HepG2 (cell line): ENCODE measurements at regions not wholly inside any gene's neighbourhood (a gene's known extent, or its start where the extent isn't known, plus 50 kb on each side); places are given as distances from the start of the nearest gene placed in this dataset.

Experiments
- ATAC-seq: fragments of 200-7000 bp; cut with Tn5 transposase; 3 replicates; pipeline ENCODE4 v1.9.1; 2020; ENCODE audit warnings: mild to moderate bottlenecking, moderate library complexity
- BruUV-seq: library from RNA; stranded (reverse); fragments of 400-500 nt; replicated peaks from 2 replicates; lab custom pipeline; 2021; lab: Mats Ljungman, UMichigan
- CTCF ChIA-PET: fragments of 300-600 bp; formaldehyde crosslinking; extraction: SDS; loops from one replicate; lab custom pipeline; 2021; ENCODE audit warnings: low total read pairs, inconsistent platforms, low intra/inter-chr PET ratio; lab: Yijun Ruan, JAX
- POLR2A ChIA-PET: fragments of 350-600 bp; sonication (Branson Sonifier 250); formaldehyde crosslinking; loops from one replicate; lab custom pipeline; 2020; ENCODE audit warnings: antibody characterized with exemption, inconsistent platforms; lab: Yijun Ruan, JAX
- DNase-seq: peaks from one replicate; pipeline ENCODE4 v3.0.0-alpha.2; 2015; ENCODE audit warnings: low spot score
- FAIRE-seq: peaks from 3 replicates; lab custom pipeline; 2011; peaks lifted over from hg19 to GRCh38; lab: Jason Lieb, UNC
- H2AFZ ChIP-seq: one replicate; pipeline ENCODE4 v1.6.1; 2011; ENCODE audit warnings: low read length, inconsistent platforms
- H3K27ac ChIP-seq: fragments of 300-600 bp; 3 replicates; pipeline ENCODE4 v1.8.0; 2011; ENCODE audit warnings: mixed run types, mild to moderate bottlenecking, mixed read lengths, low read length, inconsistent platforms; ENCODE audit not compliant: insufficient read depth; ENCODE audit errors: extremely low read length
- H3K27me3 ChIP-seq, 2 experiments: fragments of 200-600 bp in 1 of 2; 2 replicates in 1 of 2; 3 replicates in 1 of 2; pipeline versions ENCODE4 v1.6.0 to v1.8.0; 2011; ENCODE audit warnings: low read length in 2 of 2, mild to moderate bottlenecking in 2 of 2, moderate library complexity in 2 of 2, inconsistent platforms in 1 of 2; ENCODE audit not compliant: insufficient read depth in 2 of 2, control insufficient read depth in 1 of 2
- H3K36me3 ChIP-seq, 2 experiments: fragments of 200-600 bp in 1 of 2; replicated peaks in 1 of 2; 2 replicates in 1 of 2; 3 replicates in 1 of 2; pipeline versions ENCODE4 v1.5.1 to v1.8.0; 2011; ENCODE audit warnings: low read length in 2 of 2, inconsistent platforms in 1 of 2; ENCODE audit not compliant: insufficient read depth in 2 of 2, control insufficient read depth in 1 of 2
- H3K4me1 ChIP-seq: 2 replicates; pipeline ENCODE4 v1.5.1; 2012; ENCODE audit warnings: low read length, inconsistent platforms; ENCODE audit not compliant: insufficient read depth
- H3K4me2 ChIP-seq: 2 replicates; pipeline ENCODE4 v1.6.0; 2011; ENCODE audit warnings: low read depth, low read length, inconsistent platforms
- H3K4me3 ChIP-seq, 3 experiments: fragments of 200-600 bp in 1 of 3; sonication (generic), shearing (Covaris generic) in 1 of 3; replicated peaks in 1 of 3; 2 replicates each; pipeline ENCODE4 v1.5.1; 2011 to 2016; ENCODE audit warnings: low read length in 3 of 3, inconsistent platforms in 2 of 3, low read depth in 2 of 3, mild to moderate bottlenecking in 2 of 3, control low read depth in 1 of 3, mixed read lengths in 1 of 3; ENCODE audit not compliant: insufficient read depth in 1 of 3
- H3K79me2 ChIP-seq: one replicate; pipeline ENCODE4 v1.6.1; 2011; ENCODE audit warnings: low read length, inconsistent platforms; ENCODE audit not compliant: insufficient read depth
- H3K9ac ChIP-seq: 2 replicates; pipeline ENCODE4 v1.6.0; 2011; ENCODE audit warnings: mild to moderate bottlenecking, low read depth, low read length, inconsistent platforms; ENCODE audit not compliant: insufficient read depth
- H3K9me3 ChIP-seq: 2 replicates; pipeline ENCODE4 v1.5.1; 2012; ENCODE audit warnings: mild to moderate bottlenecking, low read length
- H4K20me1 ChIP-seq: 2 replicates; pipeline ENCODE4 v1.6.0; 2011; ENCODE audit warnings: inconsistent platforms, mild to moderate bottlenecking, low read length, moderate library complexity; ENCODE audit not compliant: insufficient read depth
- ARNTL ChIP-seq: sonication (generic); formaldehyde crosslinking; IDR thresholded peaks from 2 replicates; pipeline ENCODE4 v1.4.0; 2020; ENCODE audit warnings: mild to moderate bottlenecking, missing genetic modification reagents
- BHLHE40 ChIP-seq: IDR thresholded peaks from 2 replicates; pipeline ENCODE4 v1.6.1; 2011; ENCODE audit warnings: low read length, improper control_type of control experiment
- CBX2 ChIP-seq, 2 experiments: fragments of 200-600 bp in 1 of 2; sonication (generic); formaldehyde crosslinking in 1 of 2; IDR thresholded peaks; 2 replicates each; pipeline versions ENCODE4 v1.7.0 to v1.8.1; 2018 to 2022; ENCODE audit warnings: low read depth in 2 of 2, low read length in 1 of 2, mild to moderate bottlenecking in 1 of 2, missing genetic modification reagents in 1 of 2
- CENPT ChIP-seq: sonication (generic); formaldehyde crosslinking; IDR thresholded peaks from 2 replicates; pipeline ENCODE4 v1.8.0; 2022; ENCODE audit warnings: low read depth, mild to moderate bottlenecking, moderate library complexity, missing genetic modification reagents
- HMG20B ChIP-seq: conservative IDR thresholded peaks from 2 replicates; pipeline ENCODE4 v1.6.1; 2016; ENCODE audit warnings: missing genetic modification reagents, missing compliant biosample characterization
- JUN ChIP-seq: sonication (generic); formaldehyde crosslinking; IDR thresholded peaks from 2 replicates; pipeline ENCODE4 v1.4.0; 2020; ENCODE audit warnings: mild to moderate bottlenecking, missing genetic modification reagents
- NCOA5 ChIP-seq: sonication (generic); formaldehyde crosslinking; IDR thresholded peaks from 2 replicates; pipeline ENCODE4 v1.4.0; 2020; ENCODE audit warnings: missing genetic modification reagents
- PRMT3 ChIP-seq: sonication (generic); formaldehyde crosslinking; IDR thresholded peaks from 2 replicates; pipeline ENCODE4 v1.8.1; 2022; ENCODE audit warnings: low read depth, mild to moderate bottlenecking, moderate library complexity, missing genetic modification reagents, borderline replicate concordance
- RXRA ChIP-seq: sonication (generic); formaldehyde crosslinking; IDR thresholded peaks from 2 replicates; pipeline ENCODE4 v1.5.1; 2020; ENCODE audit warnings: missing genetic modification reagents
- RXRB ChIP-seq: IDR thresholded peaks from 2 replicates; pipeline ENCODE4 v1.6.1; 2016; ENCODE audit warnings: borderline replicate concordance, missing genetic modification reagents, missing compliant biosample characterization
- SRF ChIP-seq: IDR thresholded peaks from 2 replicates; pipeline ENCODE4 v1.6.1; 2011; ENCODE audit warnings: mild to moderate bottlenecking, low read depth, low read length, moderate library complexity
- TEAD3 ChIP-seq: optimal IDR thresholded peaks from 2 replicates; pipeline ENCODE3; 2016; ENCODE audit warnings: borderline replicate concordance
- ZFP62 ChIP-seq: sonication (generic); formaldehyde crosslinking; IDR thresholded peaks from 2 replicates; pipeline ENCODE4 v1.4.0; 2020; ENCODE audit warnings: missing genetic modification reagents
- ZNF562 ChIP-seq: sonication (generic); formaldehyde crosslinking; IDR thresholded peaks from 2 replicates; pipeline ENCODE4 v1.8.0; 2022; ENCODE audit warnings: missing genetic modification reagents, borderline replicate concordance
- WGBS: methylation state at CpG from one replicate; pipeline ENCODE4 v1.1.6; 2017; ENCODE audit warnings: low lambda C conversion rate; 5-methylcytosine and 5-hydroxymethylcytosine counted together
- in situ Hi-C: cut with HindIII; loops from 2 replicates; pipeline ENCODE4 v1.10.0; 2017; ENCODE audit warnings: low pct_unique_long_range_greater_than_20kb; ENCODE audit not compliant: extremely low pct_ligation_motif_present
- intact Hi-C: fragments of 100-400 bp; cut with micrococcal nuclease; formaldehyde crosslinking; loops from one replicate; pipeline ENCODE4 v1.10.0; 2022; ENCODE audit not compliant: unreplicated experiment
- TF ChIP-seq, protein P1 (sequence below): sonication (generic); formaldehyde crosslinking; IDR thresholded peaks from 2 replicates; pipeline ENCODE4 v1.9.0; 2022; ENCODE audit warnings: missing genetic modification reagents, mild to moderate bottlenecking, borderline replicate concordance
- TF ChIP-seq, protein P2 (sequence below): sonication (generic); formaldehyde crosslinking; IDR thresholded peaks from 2 replicates; pipeline ENCODE4 v1.4.0; 2020; ENCODE audit warnings: missing genetic modification reagents
- TF ChIP-seq, protein P3 (sequence below): sonication (generic); formaldehyde crosslinking; IDR thresholded peaks from 2 replicates; pipeline ENCODE4 v1.4.0; 2020; ENCODE audit warnings: missing genetic modification reagents
- TF ChIP-seq, protein P4 (sequence below), 2 experiments: sonication (generic) in 1 of 2; formaldehyde crosslinking in 1 of 2; IDR thresholded peaks; 2 replicates each; pipeline versions ENCODE4 v1.4.0 to v1.6.1; 2016 to 2020; ENCODE audit warnings: borderline replicate concordance in 1 of 2, low read depth in 1 of 2, mild to moderate bottlenecking in 1 of 2, missing genetic modification reagents in 1 of 2

DNA sequence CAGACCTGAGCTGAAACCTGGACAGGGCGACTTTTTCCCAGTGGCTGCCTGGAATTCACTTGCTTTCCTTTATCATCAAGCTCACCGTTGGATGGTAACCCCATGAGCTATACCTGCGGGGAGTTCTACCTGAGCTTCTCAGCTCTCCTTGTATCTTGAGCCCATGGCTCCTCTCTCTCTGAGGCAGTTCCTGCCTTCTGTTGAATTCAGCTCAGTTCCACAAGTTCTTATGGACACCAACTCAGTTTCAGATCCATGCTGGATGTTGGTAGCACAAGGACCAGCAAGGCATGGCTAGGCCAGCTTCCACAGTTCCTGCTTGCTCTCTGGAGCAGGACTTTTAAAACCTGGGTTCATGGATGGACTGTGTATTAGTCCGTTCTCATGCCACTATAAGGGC, 58.3 kb upstream of the AMPD3 start:
- FAIRE-seq = no peak
- Histone ChIP-seq H3K79me2 (no peaks in the 10 kb centered on the region), H3K9ac (no peak overlapping the region), H3K27ac (no peak overlapping the region), H3K4me3 (no peak overlapping the region), H3K4me1 (peaks cover 11% of the 10 kb centered on the region), H3K4me2 (no peak overlapping the region), H3K36me3 (no peaks in the 10 kb centered on the region), H4K20me1 (no peaks in the 10 kb centered on the region), H2AFZ (no peak overlapping the region), H3K27me3 (peaks cover 0 to 42% of the 10 kb centered on the region in 2 experiments; a peak in 3 of 5 replicates), H3K9me3 (no peaks in the 10 kb centered on the region)
- no peak for DNase-seq
- ChIA-PET CTCF (no interaction called here), POLR2A (no interaction called here)
- ATAC-seq = no peak
- in situ Hi-C loops (no loop called here), intact Hi-C loops (no loop called here)
- no TSS peak for BruUV-seq
- WGBS = 27% methylated on average over 3 of the region's 4 CpGs
- TF ChIP-seq RXRA (CRISPR knock-in tag) (no peak), SRF (no peak), NCOA5 (CRISPR knock-in tag) (no peak), ZNF562 (CRISPR knock-in tag) (no peak), JUN (no peak), BHLHE40 (no peak), HMG20B (CRISPR knock-in tag) (no peak), CENPT (CRISPR knock-in tag) (no peak), TEAD3 (no peak), PRMT3 (CRISPR knock-in tag) (no peak), CBX2 (IDR thresholded peaks at IDR 0.05; ENCODE audit: low read depth, low read length) (no peak), CBX2 (CRISPR knock-in tag; IDR thresholded peaks at IDR 0.05; ENCODE audit: low read depth) (no peak), ZFP62 (CRISPR knock-in tag) (no peak), RXRB (CRISPR knock-in tag) (no peak), ARNTL (CRISPR knock-in tag) (no peak)
- TF ChIP-seq, protein P1, sequence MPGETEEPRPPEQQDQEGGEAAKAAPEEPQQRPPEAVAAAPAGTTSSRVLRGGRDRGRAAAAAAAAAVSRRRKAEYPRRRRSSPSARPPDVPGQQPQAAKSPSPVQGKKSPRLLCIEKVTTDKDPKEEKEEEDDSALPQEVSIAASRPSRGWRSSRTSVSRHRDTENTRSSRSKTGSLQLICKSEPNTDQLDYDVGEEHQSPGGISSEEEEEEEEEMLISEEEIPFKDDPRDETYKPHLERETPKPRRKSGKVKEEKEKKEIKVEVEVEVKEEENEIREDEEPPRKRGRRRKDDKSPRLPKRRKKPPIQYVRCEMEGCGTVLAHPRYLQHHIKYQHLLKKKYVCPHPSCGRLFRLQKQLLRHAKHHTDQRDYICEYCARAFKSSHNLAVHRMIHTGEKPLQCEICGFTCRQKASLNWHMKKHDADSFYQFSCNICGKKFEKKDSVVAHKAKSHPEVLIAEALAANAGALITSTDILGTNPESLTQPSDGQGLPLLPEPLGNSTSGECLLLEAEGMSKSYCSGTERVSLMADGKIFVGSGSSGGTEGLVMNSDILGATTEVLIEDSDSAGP (CRISPR knock-in tag) = no peak
- TF ChIP-seq, protein P2, sequence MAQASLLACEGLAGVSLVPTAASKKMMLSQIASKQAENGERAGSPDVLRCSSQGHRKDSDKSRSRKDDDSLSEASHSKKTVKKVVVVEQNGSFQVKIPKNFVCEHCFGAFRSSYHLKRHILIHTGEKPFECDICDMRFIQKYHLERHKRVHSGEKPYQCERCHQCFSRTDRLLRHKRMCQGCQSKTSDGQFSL (CRISPR knock-in tag) = no peak
- TF ChIP-seq, protein P3, sequence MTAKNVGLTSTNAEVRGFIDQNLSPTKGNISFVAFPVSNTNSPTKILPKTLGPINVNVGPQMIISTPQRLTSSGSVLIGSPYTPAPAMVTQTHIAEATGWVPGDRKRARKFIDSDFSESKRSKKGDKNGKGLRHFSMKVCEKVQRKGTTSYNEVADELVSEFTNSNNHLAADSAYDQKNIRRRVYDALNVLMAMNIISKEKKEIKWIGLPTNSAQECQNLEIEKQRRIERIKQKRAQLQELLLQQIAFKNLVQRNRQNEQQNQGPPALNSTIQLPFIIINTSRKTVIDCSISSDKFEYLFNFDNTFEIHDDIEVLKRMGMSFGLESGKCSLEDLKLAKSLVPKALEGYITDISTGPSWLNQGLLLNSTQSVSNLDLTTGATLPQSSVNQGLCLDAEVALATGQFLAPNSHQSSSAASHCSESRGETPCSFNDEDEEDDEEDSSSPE (CRISPR knock-in tag) = no peak
- TF ChIP-seq, protein P4, sequence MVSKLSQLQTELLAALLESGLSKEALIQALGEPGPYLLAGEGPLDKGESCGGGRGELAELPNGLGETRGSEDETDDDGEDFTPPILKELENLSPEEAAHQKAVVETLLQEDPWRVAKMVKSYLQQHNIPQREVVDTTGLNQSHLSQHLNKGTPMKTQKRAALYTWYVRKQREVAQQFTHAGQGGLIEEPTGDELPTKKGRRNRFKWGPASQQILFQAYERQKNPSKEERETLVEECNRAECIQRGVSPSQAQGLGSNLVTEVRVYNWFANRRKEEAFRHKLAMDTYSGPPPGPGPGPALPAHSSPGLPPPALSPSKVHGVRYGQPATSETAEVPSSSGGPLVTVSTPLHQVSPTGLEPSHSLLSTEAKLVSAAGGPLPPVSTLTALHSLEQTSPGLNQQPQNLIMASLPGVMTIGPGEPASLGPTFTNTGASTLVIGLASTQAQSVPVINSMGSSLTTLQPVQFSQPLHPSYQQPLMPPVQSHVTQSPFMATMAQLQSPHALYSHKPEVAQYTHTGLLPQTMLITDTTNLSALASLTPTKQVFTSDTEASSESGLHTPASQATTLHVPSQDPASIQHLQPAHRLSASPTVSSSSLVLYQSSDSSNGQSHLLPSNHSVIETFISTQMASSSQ (IDR thresholded peaks at IDR 0.05; ENCODE audit: low read depth) = no peak
- TF ChIP-seq, protein P4 (CRISPR knock-in tag; IDR thresholded peaks at IDR 0.05; ENCODE audit: borderline replicate concordance) = no peak
